Liver (tissue), 8 donors: ENCODE measurements at regions not wholly inside any gene's neighbourhood (a gene's known extent, or its start where the extent isn't known, plus 50 kb on each side); places are given as distances from the start of the nearest gene placed in this dataset.

Experiments used
- DNase-seq: peaks from one replicate; pipeline ENCODE4 v3.0.0-alpha.2; 2017; ENCODE audit warnings: low spot score
- H3K27ac ChIP-seq, 2 donors: one replicate each; pipeline ENCODE4 v1.7.0; 2013; ENCODE audit warnings: inconsistent platforms in 2 of 2, low read length in 2 of 2, control low read depth in 1 of 2, low read depth in 1 of 2, mild to moderate bottlenecking in 1 of 2
- H3K27me3 ChIP-seq, 4 donors: one replicate each; pipeline versions ENCODE4 v1.6.1 to v1.7.0; 2013; ENCODE audit warnings: low read length in 3 of 4, inconsistent platforms in 1 of 4, mild to moderate bottlenecking in 1 of 4, moderate library complexity in 1 of 4; ENCODE audit not compliant: control insufficient read depth in 4 of 4, insufficient read depth in 4 of 4
- H3K36me3 ChIP-seq, 4 donors: one replicate each; pipeline versions ENCODE4 v1.6.1 to v1.7.0; 2013; ENCODE audit warnings: low read length in 3 of 4, mild to moderate bottlenecking in 3 of 4, low read depth in 1 of 4, moderate library complexity in 1 of 4; ENCODE audit not compliant: control insufficient read depth in 4 of 4, insufficient read depth in 3 of 4
- H3K4me1 ChIP-seq, 4 donors: one replicate each; pipeline versions ENCODE4 v1.6.1 to v1.7.0; 2013; ENCODE audit warnings: low read length in 3 of 4, mild to moderate bottlenecking in 3 of 4, moderate library complexity in 1 of 4; ENCODE audit not compliant: control insufficient read depth in 4 of 4, insufficient read depth in 4 of 4
- H3K4me3 ChIP-seq, 3 donors: one replicate each; pipeline versions ENCODE4 v1.6.1 to v1.7.0; 2013; ENCODE audit warnings: low read length in 3 of 3, control low read depth in 1 of 3, low read depth in 1 of 3, mild to moderate bottlenecking in 1 of 3
- H3K9ac ChIP-seq, 2 donors: one replicate each; pipeline ENCODE4 v1.7.0; 2013; ENCODE audit warnings: low read length in 2 of 2, mild to moderate bottlenecking in 2 of 2, moderate library complexity in 2 of 2, control low read depth in 1 of 2, low read depth in 1 of 2
- H3K9me3 ChIP-seq, 4 donors: one replicate each; pipeline versions ENCODE4 v1.6.1 to v1.7.0; 2013; ENCODE audit warnings: low read length in 3 of 4; ENCODE audit not compliant: control insufficient read depth in 4 of 4
- ATF3 ChIP-seq: IDR thresholded peaks from 2 replicates; pipeline ENCODE4 v1.6.1; 2016; ENCODE audit warnings: antibody characterized with exemption
- CTCF ChIP-seq: fragments of 150-350 bp; IDR thresholded peaks from 2 replicates; pipeline ENCODE4 v1.5.1; 2017; ENCODE audit warnings: improper control_type of control experiment, low read depth, low read length; ENCODE audit not compliant: missing input control
- FOXA2 ChIP-seq: IDR thresholded peaks from 2 replicates; pipeline ENCODE4 v1.6.1; 2016; ENCODE audit warnings: antibody characterized with exemption
- HNF4A ChIP-seq, 2 donors: conservative IDR thresholded peaks; 2 replicates each; pipeline ENCODE4 v1.6.1; 2016; ENCODE audit warnings: antibody characterized with exemption in 2 of 2, mild to moderate bottlenecking in 2 of 2
- HNF4G ChIP-seq: IDR thresholded peaks from 2 replicates; pipeline ENCODE4 v1.6.1; 2016; ENCODE audit warnings: antibody characterized with exemption
- NR2F2 ChIP-seq: IDR thresholded peaks from 2 replicates; pipeline ENCODE4 v1.6.1; 2016; ENCODE audit warnings: antibody characterized with exemption
- RAD21 ChIP-seq, 2 donors: IDR thresholded peaks; 2 replicates each; pipeline ENCODE4 v1.6.1; 2016; ENCODE audit warnings: antibody characterized with exemption in 2 of 2, mild to moderate bottlenecking in 2 of 2
- REST ChIP-seq: IDR thresholded peaks from 2 replicates; pipeline ENCODE4 v1.6.1; 2016; ENCODE audit warnings: antibody characterized with exemption, mild to moderate bottlenecking
- RXRA ChIP-seq, 2 donors: IDR thresholded peaks; 2 replicates each; pipeline ENCODE4 v1.6.1; 2017 to 2018; ENCODE audit warnings: antibody characterized with exemption in 2 of 2, mild to moderate bottlenecking in 1 of 2
- TAF1 ChIP-seq: conservative IDR thresholded peaks from 2 replicates; pipeline ENCODE4 v1.6.1; 2016; ENCODE audit warnings: antibody characterized with exemption, mild to moderate bottlenecking
- YY1 ChIP-seq: IDR thresholded peaks from 2 replicates; pipeline ENCODE4 v1.6.1; 2016; ENCODE audit warnings: antibody characterized with exemption, mild to moderate bottlenecking
- ZBTB33 ChIP-seq: IDR thresholded peaks from 2 replicates; pipeline ENCODE4 v1.6.1; 2016; ENCODE audit warnings: antibody characterized with exemption
- WGBS: extraction: QIAGEN DNeasy Blood & Tissue Kit; methylation state at CpG from one replicate; pipeline ENCODE4 v1.1.7; 2013; 5-methylcytosine and 5-hydroxymethylcytosine counted together
- donor health status: healthy.
- donor health status: healthy.
- donor health status: healthy.
- donor health status: healthy.
- donor health status: healthy.

- no peaks in the 10 kb centered on the region for H3K4me1 ChIP-seq
- TF ChIP-seq TAF1 (no peak), HNF4G (no peak)
- 68% methylated on average over 2 of the region's 2 CpGs for WGBS
- H3K9ac ChIP-seq: no peak overlapping the region
- no peaks in the 10 kb centered on the region for H3K27me3 ChIP-seq
- no peaks in the 10 kb centered on the region for H3K36me3 ChIP-seq
- no peak overlapping the region for H3K27ac ChIP-seq
- no peak for DNase-seq
- no peak overlapping the region for H3K4me3 ChIP-seq
- no peaks in the 10 kb centered on the region for H3K9me3 ChIP-seq
Measured at GRCh38 chr14:61644834-61645233, 50.5 kb upstream of the HIF1A start.

GRCh38 chr14:61645247-61645646 is 50.1 kb upstream of the HIF1A start:
- TF ChIP-seq ATF3 (no peak), FOXA2 (no peak), NR2F2 (no peak), REST (no peak), CTCF (no peak), HNF4G (no peak), YY1 (no peak), HNF4A (conservative IDR thresholded peaks at IDR 0.05) (no peak), TAF1 (no peak), ZBTB33 (no peak), RAD21 (IDR thresholded peaks at IDR 0.05) (no peak), RXRA (IDR thresholded peaks at IDR 0.05) (no peak)
- no peak for DNase-seq
- H3K27me3 ChIP-seq: no peaks in the 10 kb centered on the region
- H3K4me3 ChIP-seq: no peak overlapping the region
- no peak overlapping the region for H3K27ac ChIP-seq
- H3K9me3 ChIP-seq: no peaks in the 10 kb centered on the region
- H3K36me3 ChIP-seq: no peaks in the 10 kb centered on the region
- no peaks in the 10 kb centered on the region for H3K4me1 ChIP-seq
- no peak overlapping the region for H3K9ac ChIP-seq
